KMS-11 (cell line): ENCODE measurements at regions not wholly inside any gene's neighbourhood (a gene's known extent, or its start where the extent isn't known, plus 50 kb on each side); places are given as distances from the start of the nearest gene placed in this dataset.
"Not testable (repeated sequence)": the region's sequence is repeated elsewhere in the genome, so short reads cannot be mapped to it uniquely, and the experiment has no call there.

Experiments
- H2AFZ ChIP-seq: fragments of 200-600 bp; sonication (generic); 2 replicates; pipeline ENCODE4 v1.6.1; 2016; ENCODE audit warnings: antibody characterized with exemption, mixed run types, low read depth
- H3K27ac ChIP-seq: fragments of 200-600 bp; sonication (generic); 2 replicates; pipeline ENCODE4 v1.6.1; 2016; ENCODE audit warnings: mild to moderate bottlenecking, mixed run types
- H3K27me3 ChIP-seq: fragments of 200-600 bp; sonication (generic); 2 replicates; pipeline ENCODE4 v1.6.1; 2017; ENCODE audit warnings: mild to moderate bottlenecking, low read depth, mixed run types, moderate library complexity; ENCODE audit not compliant: insufficient read depth
- H3K36me3 ChIP-seq: fragments of 200-600 bp; sonication (generic); 2 replicates; pipeline ENCODE4 v1.6.1; 2017; ENCODE audit warnings: mild to moderate bottlenecking, mixed run types; ENCODE audit not compliant: insufficient read depth
- H3K4me1 ChIP-seq: fragments of 200-600 bp; sonication (generic); 2 replicates; pipeline ENCODE4 v1.6.1; 2016; ENCODE audit warnings: mild to moderate bottlenecking, low read depth, mixed run types; ENCODE audit not compliant: poor library complexity, severe bottlenecking
- H3K4me2 ChIP-seq: fragments of 200-600 bp; sonication (generic); 2 replicates; pipeline ENCODE4 v1.7.0; 2016; ENCODE audit warnings: mild to moderate bottlenecking, mixed run types
- H3K4me3 ChIP-seq: fragments of 200-600 bp; sonication (generic); IDR thresholded peaks from 2 replicates; pipeline ENCODE4 v1.6.1; 2017; ENCODE audit warnings: low read depth, low read length, mixed read lengths; ENCODE audit not compliant: insufficient read depth
- H3K79me2 ChIP-seq: fragments of 200-600 bp; sonication (generic); 2 replicates; pipeline ENCODE4 v1.6.1; 2016; ENCODE audit warnings: low read depth, mixed run types; ENCODE audit not compliant: insufficient read depth
- H3K9ac ChIP-seq: fragments of 200-600 bp; sonication (generic); 2 replicates; pipeline ENCODE4 v1.6.1; 2016; ENCODE audit warnings: mild to moderate bottlenecking, mixed run types
- H4K20me1 ChIP-seq: fragments of 200-600 bp; sonication (generic); 2 replicates; pipeline ENCODE4 v1.6.1; 2016; ENCODE audit warnings: mild to moderate bottlenecking, mixed run types; ENCODE audit not compliant: insufficient read depth
- TF ChIP-seq, protein P1 (sequence below): fragments of 200-600 bp; sonication (generic); conservative IDR thresholded peaks from 2 replicates; pipeline ENCODE4 v1.6.1; 2017; ENCODE audit warnings: low read depth, mild to moderate bottlenecking, antibody characterized with exemption, low read length, moderate library complexity, mixed read lengths

DNA sequence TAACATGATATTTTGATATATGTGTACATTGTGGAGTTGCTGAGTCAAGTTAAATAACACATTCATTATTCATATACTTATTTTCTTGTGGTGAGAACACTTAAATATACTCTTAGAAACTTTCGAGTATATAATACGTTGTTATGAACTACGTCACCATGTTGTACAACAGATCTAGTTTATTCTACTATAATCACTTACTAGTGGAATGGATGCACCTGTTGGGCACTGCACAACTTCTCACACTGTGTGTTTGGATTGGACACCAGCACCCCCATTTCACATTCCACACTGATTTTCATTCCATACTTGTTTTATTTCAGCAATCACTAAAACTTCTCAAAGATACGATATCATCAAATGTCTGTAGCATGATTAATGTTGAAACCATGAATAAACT, 407.3 kb downstream of the RPS24 start:
- TF ChIP-seq, protein P1, sequence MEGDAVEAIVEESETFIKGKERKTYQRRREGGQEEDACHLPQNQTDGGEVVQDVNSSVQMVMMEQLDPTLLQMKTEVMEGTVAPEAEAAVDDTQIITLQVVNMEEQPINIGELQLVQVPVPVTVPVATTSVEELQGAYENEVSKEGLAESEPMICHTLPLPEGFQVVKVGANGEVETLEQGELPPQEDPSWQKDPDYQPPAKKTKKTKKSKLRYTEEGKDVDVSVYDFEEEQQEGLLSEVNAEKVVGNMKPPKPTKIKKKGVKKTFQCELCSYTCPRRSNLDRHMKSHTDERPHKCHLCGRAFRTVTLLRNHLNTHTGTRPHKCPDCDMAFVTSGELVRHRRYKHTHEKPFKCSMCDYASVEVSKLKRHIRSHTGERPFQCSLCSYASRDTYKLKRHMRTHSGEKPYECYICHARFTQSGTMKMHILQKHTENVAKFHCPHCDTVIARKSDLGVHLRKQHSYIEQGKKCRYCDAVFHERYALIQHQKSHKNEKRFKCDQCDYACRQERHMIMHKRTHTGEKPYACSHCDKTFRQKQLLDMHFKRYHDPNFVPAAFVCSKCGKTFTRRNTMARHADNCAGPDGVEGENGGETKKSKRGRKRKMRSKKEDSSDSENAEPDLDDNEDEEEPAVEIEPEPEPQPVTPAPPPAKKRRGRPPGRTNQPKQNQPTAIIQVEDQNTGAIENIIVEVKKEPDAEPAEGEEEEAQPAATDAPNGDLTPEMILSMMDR: no peak
- H3K9ac ChIP-seq: no peak overlapping the region
- H2AFZ ChIP-seq: no peak overlapping the region
- H4K20me1 ChIP-seq: no peaks in the 10 kb centered on the region
- no peak overlapping the region for H3K27ac ChIP-seq
- H3K4me1 ChIP-seq: no peaks in the 10 kb centered on the region
- H3K36me3 ChIP-seq: no peaks in the 10 kb centered on the region
- no peaks in the 10 kb centered on the region for H3K27me3 ChIP-seq
- H3K4me3 ChIP-seq: no peak overlapping the region
- no peak overlapping the region for H3K4me2 ChIP-seq
- no peaks in the 10 kb centered on the region for H3K79me2 ChIP-seq

DNA sequence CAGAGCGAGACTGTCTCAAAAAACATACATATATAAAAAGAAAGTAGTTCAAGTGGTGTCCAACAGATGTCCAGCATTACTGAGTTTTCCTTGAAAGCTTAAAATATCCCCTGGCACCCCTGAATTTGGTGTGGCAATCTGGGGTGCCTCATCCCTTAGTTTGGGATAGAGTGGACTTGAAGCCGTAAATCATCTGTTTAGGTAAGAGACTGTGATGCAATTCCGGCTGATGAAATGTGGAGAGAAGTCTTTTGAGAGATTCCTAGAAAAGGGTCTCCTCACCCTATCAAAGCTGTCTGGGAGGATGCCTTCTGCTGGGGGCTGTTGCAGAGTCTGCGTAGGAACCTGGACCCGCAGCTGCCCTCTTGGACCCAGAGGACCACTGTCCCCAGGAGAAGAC, 408.0 kb downstream of the RPS24 start:
- H3K27me3 ChIP-seq: no peaks in the 10 kb centered on the region
- H3K27ac ChIP-seq: no peak overlapping the region
- no peak overlapping the region for H3K4me2 ChIP-seq
- no peak overlapping the region for H2AFZ ChIP-seq
- no peaks in the 10 kb centered on the region for H3K36me3 ChIP-seq
- no peak overlapping the region for H3K4me3 ChIP-seq
- no peaks in the 10 kb centered on the region for H3K79me2 ChIP-seq
- H3K9ac ChIP-seq: no peak overlapping the region
- TF ChIP-seq, protein P1: no peak
- H4K20me1 ChIP-seq: no peaks in the 10 kb centered on the region
- no peaks in the 10 kb centered on the region for H3K4me1 ChIP-seq

DNA sequence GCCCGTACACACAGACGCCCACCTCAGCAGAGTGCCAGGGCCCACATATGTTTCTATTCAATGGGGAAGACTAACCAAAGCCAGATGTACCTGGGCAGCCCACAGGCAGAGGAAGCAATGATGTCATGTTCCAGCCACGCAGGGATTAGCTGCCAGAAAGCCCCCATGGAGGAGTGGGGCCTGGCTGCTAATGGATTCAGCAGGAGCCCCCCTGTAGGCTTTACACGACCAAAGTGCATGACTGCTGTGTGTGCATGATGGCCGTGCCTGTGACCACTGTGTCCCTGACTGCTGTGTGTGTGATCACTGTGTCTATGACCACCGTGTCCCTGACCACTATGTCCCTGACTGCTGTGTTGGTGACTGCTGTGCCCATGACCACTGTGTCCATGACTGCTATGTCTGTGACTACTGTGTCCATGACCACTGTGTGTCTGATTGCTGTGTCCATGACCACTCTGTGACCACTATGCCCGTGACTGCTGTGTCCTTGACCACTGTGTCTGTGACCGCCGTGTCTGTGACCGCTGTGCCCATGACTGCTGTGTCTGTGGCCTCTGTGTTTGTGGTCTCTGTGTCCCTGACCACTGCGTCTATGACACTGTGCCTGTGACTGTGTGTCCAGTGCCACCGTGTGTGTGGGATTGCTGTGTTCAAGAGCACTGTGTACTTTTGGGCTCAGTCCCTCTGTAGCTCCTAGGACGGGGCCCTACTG, 409.3 kb downstream of the RPS24 start:
- H3K4me1 ChIP-seq: no peaks in the 10 kb centered on the region
- H3K79me2 ChIP-seq: no peaks in the 10 kb centered on the region
- H3K27ac ChIP-seq: no peak overlapping the region
- H3K4me3 ChIP-seq: no peak overlapping the region
- no peaks in the 10 kb centered on the region for H3K36me3 ChIP-seq
- TF ChIP-seq, protein P1: no peak
- no peaks in the 10 kb centered on the region for H3K27me3 ChIP-seq
- H3K4me2 ChIP-seq: no peak overlapping the region
- H4K20me1 ChIP-seq: no peaks in the 10 kb centered on the region
- no peak overlapping the region for H3K9ac ChIP-seq
- no peak overlapping the region for H2AFZ ChIP-seq

DNA sequence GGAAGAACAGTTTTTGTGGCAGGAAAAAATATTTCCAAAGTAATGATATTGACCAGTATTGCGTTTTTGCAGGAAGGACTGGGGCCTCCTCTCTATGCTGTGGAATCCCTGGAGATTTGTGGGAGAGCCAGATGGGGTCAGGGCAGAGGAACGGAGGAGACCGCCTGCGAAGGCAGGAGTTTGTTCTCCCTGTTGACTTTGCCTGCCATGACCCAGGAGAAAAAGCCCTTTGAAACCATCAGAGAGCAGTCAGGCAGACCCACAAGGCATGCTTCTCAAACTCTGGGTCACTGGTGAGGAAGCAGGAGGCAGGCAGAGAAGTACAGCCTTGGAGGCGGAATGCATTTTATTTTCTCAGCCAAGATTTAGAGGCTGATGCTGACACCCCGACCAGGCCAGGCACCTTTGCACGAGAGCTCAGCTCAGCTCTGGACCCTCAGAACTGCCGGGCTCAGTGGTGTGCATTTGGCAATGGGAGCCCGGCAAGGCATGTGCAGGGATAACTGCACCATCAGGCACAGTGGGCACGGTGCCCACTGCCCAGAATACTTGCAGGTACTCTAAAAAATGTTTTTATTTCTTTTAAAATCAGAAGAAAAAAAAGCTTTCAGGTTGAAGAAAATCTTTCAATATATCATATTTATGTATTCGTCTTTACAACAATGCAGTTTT, 410.4 kb downstream of the RPS24 start:
- Histone ChIP-seq H3K27me3 (no peaks in the 10 kb centered on the region), H4K20me1 (no peaks in the 10 kb centered on the region), H3K36me3 (no peaks in the 10 kb centered on the region), H2AFZ (no peak overlapping the region), H3K9ac (no peak overlapping the region), H3K4me2 (no peak overlapping the region), H3K79me2 (no peaks in the 10 kb centered on the region), H3K4me1 (no peaks in the 10 kb centered on the region), H3K27ac (no peak overlapping the region), H3K4me3 (no peak overlapping the region)
- TF ChIP-seq, protein P1: no peak

DNA sequence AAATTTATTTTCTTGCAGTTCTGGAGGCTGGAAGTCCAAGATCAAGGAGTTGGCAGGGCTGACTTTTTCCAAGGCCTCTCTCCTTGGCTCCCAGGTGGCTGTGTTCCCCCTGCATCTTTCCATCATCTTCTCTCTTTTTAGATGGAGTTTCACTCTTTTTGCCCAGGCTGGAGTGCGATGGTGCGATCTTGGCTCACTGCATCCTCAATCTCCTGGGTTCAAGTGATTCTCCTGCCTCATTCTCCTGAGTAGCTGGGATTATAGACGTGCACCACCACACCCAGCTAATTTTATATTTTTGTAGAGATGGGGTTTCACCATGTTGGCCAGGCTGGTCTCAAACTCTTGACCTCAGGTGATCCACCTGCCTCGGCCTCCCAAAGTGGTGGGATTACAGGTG, 411.1 kb downstream of the RPS24 start:
- not testable (repeated sequence) for H3K4me2 ChIP-seq, H3K4me3 ChIP-seq, H3K79me2 ChIP-seq, H3K4me1 ChIP-seq, H3K27ac ChIP-seq, H3K27me3 ChIP-seq, H2AFZ ChIP-seq, H4K20me1 ChIP-seq, H3K9ac ChIP-seq, H3K36me3 ChIP-seq
